ENCODE measurements at regions not wholly inside any gene's neighbourhood (a gene's known extent, or its start where the extent isn't known, plus 50 kb on each side); places are given as distances from the start of the nearest gene placed in this dataset.

- no peak for ATAC-seq
- TF ChIP-seq POLR2AphosphoS5 (IDR thresholded peaks at IDR 0.05; ENCODE audit: low read depth, low read length) (no peak), TCF7L2 (IDR thresholded peaks at IDR 0.05; ENCODE audit: low read depth, low read length) (no peak), CTCF (IDR thresholded peaks at IDR 0.05) (no peak), REST (IDR thresholded peaks at IDR 0.05; ENCODE audit: insufficient read depth in 1 of 2, low read depth in 2 of 2, low read length in 1 of 2) (no peak), SIN3A (IDR thresholded peaks at IDR 0.05; ENCODE audit: borderline replicate concordance, insufficient read depth, low read depth, low read length) (no peak)
- Histone ChIP-seq H3K27me3 (ENCODE audit: control insufficient read depth, insufficient read depth, low read length) (no peaks in the 10 kb centered on the region), H3K9me3 (ENCODE audit: control insufficient read depth, insufficient read depth, low read depth, low read length) (no peaks in the 10 kb centered on the region), H3K4me3 (ENCODE audit: low read depth in 2 of 2, low read length in 2 of 2) (no peak overlapping the region), H3K27ac (ENCODE audit: low read length) (no peak overlapping the region), H3K36me3 (ENCODE audit: control insufficient read depth, insufficient read depth, low read length) (no peaks in the 10 kb centered on the region), H3K4me1 (ENCODE audit: control insufficient read depth, insufficient read depth, low read length) (no peaks in the 10 kb centered on the region)
- ChIA-PET CTCF (no interaction called here), POLR2A (no interaction called here)
- intact Hi-C loops (cut with micrococcal nuclease; ENCODE audit: unreplicated experiment) = no loop called here
- no TSS peak for BruUV-seq (replicated peaks)
- DNase-seq (ENCODE audit: low read depth, low spot score) = no peak
- in situ Hi-C loops (cut with HindIII; ENCODE audit: low pct_unique_long_range_greater_than_20kb, low sequenced_read_pairs) = no loop called here
Observed at GRCh38 chrX:35445912-35446311, 352.2 kb upstream of the MAGEB16 start.

DNA sequence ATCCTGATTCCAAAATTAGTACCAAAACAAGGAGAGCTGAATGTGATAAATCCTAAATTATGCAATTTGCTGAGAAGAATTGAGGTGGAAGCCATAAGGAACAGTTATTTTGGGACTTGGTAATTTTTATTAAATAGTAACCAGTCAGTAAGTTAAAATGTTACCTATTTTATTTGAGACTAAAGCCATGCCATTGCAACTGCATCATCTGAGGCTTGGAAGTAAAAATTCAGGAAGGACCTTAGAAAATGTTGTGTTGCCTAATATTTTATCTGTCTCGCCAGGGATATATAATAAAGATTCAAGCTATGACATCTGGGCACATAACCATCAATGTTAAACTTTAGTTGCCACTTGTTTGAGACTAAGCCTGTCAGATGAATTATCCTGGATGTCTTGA is 341.3 kb upstream of the MAGEB16 start:
- POLR2A ChIA-PET = no interaction called here
- BruUV-seq (replicated peaks) = no TSS peak
- in situ Hi-C loops (cut with HindIII; ENCODE audit: low pct_unique_long_range_greater_than_20kb, low sequenced_read_pairs) = no loop called here
- intact Hi-C loops (cut with micrococcal nuclease; ENCODE audit: unreplicated experiment) = no loop called here
- ATAC-seq (no peak), DNase-seq (ENCODE audit: low read depth, low spot score) (no peak)
- Histone ChIP-seq H3K27me3 (ENCODE audit: control insufficient read depth, insufficient read depth, low read length) (no peaks in the 10 kb centered on the region), H3K27ac (ENCODE audit: low read length) (no peak overlapping the region), H3K36me3 (ENCODE audit: control insufficient read depth, insufficient read depth, low read length) (no peaks in the 10 kb centered on the region), H3K4me1 (ENCODE audit: control insufficient read depth, insufficient read depth, low read length) (no peaks in the 10 kb centered on the region), H3K9me3 (ENCODE audit: control insufficient read depth, insufficient read depth, low read depth, low read length) (no peaks in the 10 kb centered on the region), H3K4me3 (ENCODE audit: low read depth in 2 of 2, low read length in 2 of 2) (no peak overlapping the region)
- CTCF ChIA-PET = no interaction called here
- no peak for TF ChIP-seq REST (IDR thresholded peaks at IDR 0.05; ENCODE audit: insufficient read depth in 1 of 2, low read depth in 2 of 2, low read length in 1 of 2)
- TF ChIP-seq CTCF (IDR thresholded peaks at IDR 0.05) = no peak
- TF ChIP-seq POLR2AphosphoS5 (IDR thresholded peaks at IDR 0.05; ENCODE audit: low read depth, low read length) = no peak
- TF ChIP-seq SIN3A (IDR thresholded peaks at IDR 0.05; ENCODE audit: borderline replicate concordance, insufficient read depth, low read depth, low read length) = no peak
- no peak for TF ChIP-seq TCF7L2 (IDR thresholded peaks at IDR 0.05; ENCODE audit: low read depth, low read length)

Data from Panc1 (cell line).